Type B pancreatic cell (in vitro differentiated cells): ENCODE measurements at regions not wholly inside any gene's neighbourhood (a gene's known extent, or its start where the extent isn't known, plus 50 kb on each side); places are given as distances from the start of the nearest gene placed in this dataset.
"Not testable (repeated sequence)": the region's sequence is repeated elsewhere in the genome, so short reads cannot be mapped to it uniquely, and the experiment has no call there.

Source experiments
- DNase-seq: peaks from one replicate; pipeline ENCODE4 v3.0.0; 2021; ENCODE audit warnings: mixed read lengths; ENCODE audit not compliant: unreplicated experiment; ENCODE audit errors: extremely low spot score
- H3K27ac Mint-ChIP-seq: 2 replicates; pipeline ENCODE4 v1.8.0; 2021; ENCODE audit warnings: mild to moderate bottlenecking, mixed read lengths
- H3K27me3 Mint-ChIP-seq: 2 replicates; pipeline ENCODE4 v1.8.0; 2021; ENCODE audit warnings: mixed read lengths
- H3K36me3 Mint-ChIP-seq: 2 replicates; pipeline ENCODE4 v1.8.0; 2021; ENCODE audit warnings: mixed read lengths
- H3K4me1 Mint-ChIP-seq: one replicate; pipeline ENCODE4 v1.8.0; 2021; ENCODE audit warnings: mixed read lengths; ENCODE audit not compliant: unreplicated experiment
- H3K4me3 Mint-ChIP-seq: 2 replicates; pipeline ENCODE4 v1.8.0; 2021; ENCODE audit warnings: mild to moderate bottlenecking, mixed read lengths
- H3K9me3 Mint-ChIP-seq: 2 replicates; pipeline ENCODE4 v1.8.0; 2021; ENCODE audit warnings: mixed read lengths
- CTCF ChIP-seq: fragments of 200-600 bp; sonication (generic); conservative IDR thresholded peaks from 2 replicates; pipeline ENCODE4 v1.5.0; 2021; ENCODE audit warnings: antibody characterized with exemption, mild to moderate bottlenecking

GRCh38 chr5:127170918-127171600 is 97.8 kb upstream of the C5orf63 start:
- Mint-ChIP-seq H3K27me3 (peaks cover 3% of the 10 kb centered on the region), H3K4me3 (no peak overlapping the region), H3K36me3 (no peaks in the 10 kb centered on the region), H3K9me3 (peaks cover 3% of the 10 kb centered on the region), H3K4me1 (no peaks in the 10 kb centered on the region), H3K27ac (no peak overlapping the region)
- no peak for DNase-seq
- TF ChIP-seq CTCF, result no peak

DNA sequence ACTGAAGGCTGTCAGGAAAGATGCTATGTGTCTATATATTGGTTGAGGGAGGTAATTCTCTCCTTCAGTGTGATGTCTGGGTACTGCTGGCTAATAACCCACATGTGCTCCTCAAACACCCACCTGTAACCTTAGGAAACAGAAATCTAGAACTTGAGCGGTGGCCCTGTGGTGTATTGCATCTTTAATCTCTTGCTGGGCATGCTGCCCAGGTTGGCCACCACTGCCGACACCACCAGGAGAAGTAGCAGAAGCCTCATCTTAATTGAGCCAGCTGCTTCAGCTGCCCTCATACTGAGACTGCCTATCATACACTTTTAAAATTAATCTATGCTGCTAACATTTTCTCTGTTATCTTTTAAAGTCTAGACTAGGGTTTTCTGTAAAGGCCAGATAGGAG is 103.5 kb upstream of the C5orf63 start:
- Mint-ChIP-seq H3K4me3 (no peak overlapping the region), H3K36me3 (no peaks in the 10 kb centered on the region), H3K27ac (no peak overlapping the region), H3K9me3 (peaks cover 7% of the 10 kb centered on the region), H3K27me3 (no peaks in the 10 kb centered on the region), H3K4me1 (no peaks in the 10 kb centered on the region)
- DNase-seq, result no peak
- TF ChIP-seq CTCF, result no peak

DNA sequence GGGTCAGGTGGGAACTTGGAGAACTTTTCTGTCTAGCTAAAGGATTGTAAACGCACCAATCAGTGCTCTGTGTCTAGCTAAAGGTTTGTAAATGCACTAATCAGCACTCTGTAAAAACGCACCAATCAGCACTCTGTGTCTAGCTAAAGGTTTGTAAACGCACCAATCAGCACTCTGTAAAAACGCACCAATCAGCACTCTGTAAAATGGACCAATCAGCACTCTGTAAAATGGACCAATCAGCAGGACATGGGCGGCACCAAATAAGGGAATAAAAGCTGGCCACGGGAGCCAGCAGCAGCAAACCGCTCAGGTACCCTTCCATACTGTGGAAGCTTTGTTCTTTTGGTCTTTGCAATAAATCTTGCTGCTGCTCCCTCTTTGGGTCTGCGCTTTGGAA is 108.0 kb upstream of the MEGF10 start:
- H3K36me3 Mint-ChIP-seq, H3K4me3 Mint-ChIP-seq, H3K9me3 Mint-ChIP-seq, DNase-seq, H3K27me3 Mint-ChIP-seq, H3K27ac Mint-ChIP-seq, H3K4me1 Mint-ChIP-seq: not testable (repeated sequence)

- Mint-ChIP-seq H3K27me3 (peaks cover 2% of the 10 kb centered on the region), H3K9me3 (peaks cover 5% of the 10 kb centered on the region), H3K4me1 (no peaks in the 10 kb centered on the region), H3K36me3 (no peaks in the 10 kb centered on the region), H3K4me3 (no peak overlapping the region), H3K27ac (no peak overlapping the region)
- TF ChIP-seq CTCF, result no peak
- no peak for DNase-seq
These were observed 107.3 kb upstream of the MEGF10 start for GRCh38 chr5:127183332-127183731.

DNA sequence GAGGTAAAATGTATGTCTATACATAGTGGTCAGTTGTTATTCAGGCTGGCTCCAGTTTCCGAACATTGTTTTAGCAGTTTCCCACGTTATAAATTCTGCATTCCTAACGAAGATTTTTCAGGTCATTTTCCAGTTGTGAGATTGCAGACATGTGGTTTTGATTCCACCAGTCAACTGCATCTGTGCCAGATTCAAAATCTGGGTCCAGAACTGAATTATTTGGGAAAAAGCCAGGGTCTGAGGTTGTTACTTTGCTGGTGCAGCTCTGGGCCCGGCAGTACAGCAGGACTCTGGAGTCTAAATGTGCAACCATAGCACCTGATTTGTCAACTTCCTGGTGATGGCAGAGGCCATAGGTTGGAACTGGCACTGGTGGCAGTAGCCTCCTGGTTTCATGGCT is 105.7 kb upstream of the MEGF10 start:
- H3K4me1 Mint-ChIP-seq, result no peaks in the 10 kb centered on the region
- peaks cover 2% of the 10 kb centered on the region for H3K27me3 Mint-ChIP-seq
- peaks cover 5% of the 10 kb centered on the region for H3K9me3 Mint-ChIP-seq
- no peak overlapping the region for H3K4me3 Mint-ChIP-seq
- H3K36me3 Mint-ChIP-seq, result no peaks in the 10 kb centered on the region
- no peak for DNase-seq
- TF ChIP-seq CTCF, result no peak
- no peak overlapping the region for H3K27ac Mint-ChIP-seq

DNA sequence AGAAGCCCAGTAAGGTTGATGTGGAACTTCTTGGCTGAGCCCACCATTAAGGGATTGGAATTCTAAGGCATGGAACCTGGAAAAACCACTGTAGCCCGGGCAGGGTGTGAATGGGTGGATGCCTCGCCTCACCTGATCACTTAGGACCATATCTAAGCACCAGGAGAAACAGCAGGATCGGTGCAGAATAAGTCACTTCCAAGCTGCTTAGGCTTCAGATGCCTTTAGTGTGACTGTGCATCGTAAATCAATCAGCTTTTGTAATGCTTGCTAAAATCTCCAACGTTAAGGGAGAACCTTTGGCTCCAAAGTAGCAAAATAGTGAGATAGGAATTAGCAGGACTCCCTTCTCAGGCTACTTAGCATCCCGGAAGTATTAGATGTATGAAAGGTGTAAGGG is 103.9 kb upstream of the MEGF10 start:
- Mint-ChIP-seq H3K27me3 (peaks cover 2% of the 10 kb centered on the region), H3K9me3 (peaks cover 5% of the 10 kb centered on the region), H3K4me1 (no peaks in the 10 kb centered on the region), H3K4me3 (no peak overlapping the region), H3K27ac (no peak overlapping the region), H3K36me3 (no peaks in the 10 kb centered on the region)
- no peak for DNase-seq
- no peak for TF ChIP-seq CTCF
